Loucy (cell line): ENCODE measurements at regions not wholly inside any gene's neighbourhood (a gene's known extent, or its start where the extent isn't known, plus 50 kb on each side); places are given as distances from the start of the nearest gene placed in this dataset.

Source experiments
- H2AFZ ChIP-seq: fragments of 200-600 bp; sonication (generic); 2 replicates; pipeline ENCODE4 v1.6.0; 2016; ENCODE audit warnings: antibody characterized with exemption, mild to moderate bottlenecking, low read length, moderate library complexity
- H3F3A ChIP-seq: fragments of 200-600 bp; 2 replicates; pipeline ENCODE4 v1.6.0; 2016; ENCODE audit warnings: antibody characterized with exemption, low read depth, mild to moderate bottlenecking
- H3K27me3 ChIP-seq: fragments of 200-600 bp; sonication (generic); 2 replicates; pipeline ENCODE4 v1.6.1; 2014; ENCODE audit warnings: low read length, mild to moderate bottlenecking; ENCODE audit not compliant: insufficient read depth, poor library complexity, severe bottlenecking
- H3K36me3 ChIP-seq: fragments of 200-600 bp; sonication (generic); 2 replicates; pipeline ENCODE4 v1.6.1; 2016; ENCODE audit warnings: low read length; ENCODE audit not compliant: insufficient read depth
- H3K4me1 ChIP-seq: fragments of 200-600 bp; sonication (generic); 2 replicates; pipeline ENCODE4 v1.5.1; 2014; ENCODE audit warnings: low read length, mild to moderate bottlenecking; ENCODE audit not compliant: insufficient read depth, poor library complexity, severe bottlenecking
- H3K4me2 ChIP-seq: fragments of 200-600 bp; sonication (generic); 2 replicates; pipeline ENCODE4 v1.6.0; 2014; ENCODE audit warnings: antibody characterized with exemption, low read length, low read depth, mild to moderate bottlenecking; ENCODE audit not compliant: poor library complexity, severe bottlenecking
- H3K4me3 ChIP-seq: fragments of 200-600 bp; sonication (generic); 2 replicates; pipeline ENCODE4 v1.5.1; 2014; ENCODE audit warnings: low read length, mild to moderate bottlenecking, mixed read lengths; ENCODE audit not compliant: poor library complexity, severe bottlenecking
- H3K79me2 ChIP-seq: fragments of 200-600 bp; sonication (generic); 2 replicates; pipeline ENCODE4 v1.6.1; 2014; ENCODE audit warnings: low read length; ENCODE audit not compliant: insufficient read depth
- H3K9ac ChIP-seq: fragments of 200-600 bp; sonication (generic); 2 replicates; pipeline ENCODE4 v1.6.0; 2014; ENCODE audit warnings: mild to moderate bottlenecking, low read depth, low read length, moderate library complexity; ENCODE audit not compliant: poor library complexity, severe bottlenecking
- H3K9me2 ChIP-seq: fragments of 200-600 bp; sonication (generic); replicated peaks from 2 replicates; pipeline ENCODE4 v1.6.1; 2016; ENCODE audit warnings: low read depth, low read length, mixed read lengths
- H3K9me3 ChIP-seq: fragments of 200-600 bp; sonication (generic); 2 replicates; pipeline ENCODE4 v1.6.1; 2014; ENCODE audit warnings: mild to moderate bottlenecking, antibody characterized with exemption, low read length, low read depth; ENCODE audit not compliant: insufficient read depth
- H4K20me1 ChIP-seq: fragments of 200-600 bp; sonication (generic); 2 replicates; pipeline ENCODE4 v1.6.0; 2014; ENCODE audit warnings: antibody characterized with exemption, low read length, mild to moderate bottlenecking; ENCODE audit not compliant: insufficient read depth, poor library complexity, severe bottlenecking
- EZH2phosphoT487 ChIP-seq: fragments of 200-600 bp; IDR thresholded peaks from 2 replicates; pipeline ENCODE4 v1.6.1; 2018; ENCODE audit warnings: antibody characterized with exemption, mild to moderate bottlenecking, moderate library complexity, borderline replicate concordance
- TF ChIP-seq, protein P1 (sequence below): fragments of 200-600 bp; sonication (generic); conservative IDR thresholded peaks from 2 replicates; pipeline ENCODE4 v1.5.1; 2014; ENCODE audit warnings: mild to moderate bottlenecking, antibody characterized with exemption, low read length

DNA sequence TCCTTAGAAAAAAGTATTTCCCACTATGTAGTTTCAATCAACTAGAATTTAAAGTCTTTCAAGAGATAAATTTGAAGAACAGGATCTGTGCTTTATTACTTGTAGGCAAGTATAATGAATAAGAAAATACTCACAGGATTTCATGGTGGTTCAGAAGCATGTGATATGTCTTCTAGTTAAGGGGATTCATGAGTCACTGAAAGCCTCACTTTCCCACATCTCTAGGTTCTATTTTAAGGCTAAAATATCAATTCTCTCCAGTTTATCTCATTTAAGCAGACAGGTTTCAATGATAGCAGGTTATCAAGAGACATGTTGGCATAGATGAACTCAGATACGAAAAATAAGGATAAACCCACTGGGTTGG, 437.8 kb upstream of the BCHE start:
- TF ChIP-seq, protein P1, sequence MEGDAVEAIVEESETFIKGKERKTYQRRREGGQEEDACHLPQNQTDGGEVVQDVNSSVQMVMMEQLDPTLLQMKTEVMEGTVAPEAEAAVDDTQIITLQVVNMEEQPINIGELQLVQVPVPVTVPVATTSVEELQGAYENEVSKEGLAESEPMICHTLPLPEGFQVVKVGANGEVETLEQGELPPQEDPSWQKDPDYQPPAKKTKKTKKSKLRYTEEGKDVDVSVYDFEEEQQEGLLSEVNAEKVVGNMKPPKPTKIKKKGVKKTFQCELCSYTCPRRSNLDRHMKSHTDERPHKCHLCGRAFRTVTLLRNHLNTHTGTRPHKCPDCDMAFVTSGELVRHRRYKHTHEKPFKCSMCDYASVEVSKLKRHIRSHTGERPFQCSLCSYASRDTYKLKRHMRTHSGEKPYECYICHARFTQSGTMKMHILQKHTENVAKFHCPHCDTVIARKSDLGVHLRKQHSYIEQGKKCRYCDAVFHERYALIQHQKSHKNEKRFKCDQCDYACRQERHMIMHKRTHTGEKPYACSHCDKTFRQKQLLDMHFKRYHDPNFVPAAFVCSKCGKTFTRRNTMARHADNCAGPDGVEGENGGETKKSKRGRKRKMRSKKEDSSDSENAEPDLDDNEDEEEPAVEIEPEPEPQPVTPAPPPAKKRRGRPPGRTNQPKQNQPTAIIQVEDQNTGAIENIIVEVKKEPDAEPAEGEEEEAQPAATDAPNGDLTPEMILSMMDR, result no peak
- no peak for TF ChIP-seq EZH2phosphoT487
- Histone ChIP-seq H3K4me3 (no peak overlapping the region), H3K79me2 (no peaks in the 10 kb centered on the region), H3F3A (no peaks in the 10 kb centered on the region), H3K4me2 (no peak overlapping the region), H3K9me2 (no peaks in the 10 kb centered on the region), H3K9ac (no peak overlapping the region), H3K36me3 (no peaks in the 10 kb centered on the region), H3K4me1 (no peaks in the 10 kb centered on the region), H2AFZ (no peak overlapping the region), H4K20me1 (no peaks in the 10 kb centered on the region), H3K9me3 (no peaks in the 10 kb centered on the region), H3K27me3 (no peaks in the 10 kb centered on the region)

DNA sequence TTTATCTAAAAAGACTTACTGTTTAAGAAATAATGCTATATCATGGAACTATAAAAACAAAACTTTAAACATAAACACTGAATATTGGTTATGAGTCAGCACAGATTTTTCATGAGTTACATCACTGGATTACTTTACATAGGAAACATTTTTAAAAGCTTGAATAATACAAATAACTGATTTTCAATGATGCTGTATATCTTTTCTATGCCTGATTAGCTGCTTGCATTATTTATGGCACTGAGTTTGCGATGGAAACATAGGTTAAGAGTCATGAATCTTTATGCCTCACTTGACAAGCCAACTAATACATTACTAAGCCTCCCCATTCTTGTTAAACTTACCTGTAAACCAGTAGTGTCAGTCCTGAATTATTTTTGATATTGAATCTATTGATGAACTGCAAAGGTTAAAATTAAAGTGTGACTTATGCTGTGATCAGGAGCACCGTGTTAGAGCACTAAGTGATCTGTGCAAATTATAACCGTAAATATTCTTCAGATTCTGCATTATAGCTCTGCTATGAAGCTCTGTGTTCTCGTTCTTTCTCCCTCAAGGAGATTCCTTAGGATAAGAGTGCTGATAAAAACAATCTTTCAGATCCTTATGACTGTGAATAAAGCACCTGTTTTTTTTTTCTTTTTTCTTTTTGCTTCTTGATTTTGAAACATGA, 437.3 kb upstream of the BCHE start:
- Histone ChIP-seq H3K4me3 (no peak overlapping the region), H3K9me2 (no peaks in the 10 kb centered on the region), H3K4me2 (no peak overlapping the region), H2AFZ (no peak overlapping the region), H4K20me1 (no peaks in the 10 kb centered on the region), H3K36me3 (no peaks in the 10 kb centered on the region), H3K27me3 (no peaks in the 10 kb centered on the region), H3K4me1 (no peaks in the 10 kb centered on the region), H3K79me2 (no peaks in the 10 kb centered on the region), H3K9me3 (no peaks in the 10 kb centered on the region), H3K9ac (no peak overlapping the region), H3F3A (no peaks in the 10 kb centered on the region)
- TF ChIP-seq, protein P1, result no peak
- no peak for TF ChIP-seq EZH2phosphoT487

- Histone ChIP-seq H3K27me3 (no peaks in the 10 kb centered on the region), H3K4me3 (no peak overlapping the region), H3K9me2 (no peaks in the 10 kb centered on the region; the same call in 1 of the 2 replicates), H3K9ac (no peak overlapping the region), H3K9me3 (no peaks in the 10 kb centered on the region), H3F3A (no peaks in the 10 kb centered on the region), H4K20me1 (no peaks in the 10 kb centered on the region), H3K36me3 (no peaks in the 10 kb centered on the region), H3K79me2 (no peaks in the 10 kb centered on the region), H3K4me2 (no peak overlapping the region), H2AFZ (no peak overlapping the region), H3K4me1 (no peaks in the 10 kb centered on the region)
- no peak for TF ChIP-seq EZH2phosphoT487
- TF ChIP-seq, protein P1, result no peak
These were observed 433.2 kb upstream of the BCHE start for GRCh38 chr3:166270429-166270828.
